HFF-Myc (cell line): ENCODE measurements at regions not wholly inside any gene's neighbourhood (a gene's known extent, or its start where the extent isn't known, plus 50 kb on each side); places are given as distances from the start of the nearest gene placed in this dataset.
"Not testable (repeated sequence)": the region's sequence is repeated elsewhere in the genome, so short reads cannot be mapped to it uniquely, and the experiment has no call there.

Experiments used
- DNase-seq: peaks from one replicate; pipeline ENCODE4 v3.0.0-alpha.2; 2011; ENCODE audit warnings: low read depth; ENCODE audit errors: extremely low read depth
- H3K4me3 ChIP-seq: replicated peaks from 2 replicates; pipeline ENCODE4 v1.5.1; 2011; ENCODE audit warnings: low read depth, mild to moderate bottlenecking, control low read depth, low read length
- TF ChIP-seq, protein P1 (sequence below): IDR thresholded peaks from 2 replicates; pipeline ENCODE4 v1.5.1; 2012; ENCODE audit warnings: mild to moderate bottlenecking, low read depth, low read length, control low read depth; ENCODE audit errors: missing control alignments

GRCh38 chr17:20781260-20781659 lies 201.7 kb downstream of the CDRT15L2 start:
- no peak overlapping the region for H3K4me3 ChIP-seq
- TF ChIP-seq, protein P1, sequence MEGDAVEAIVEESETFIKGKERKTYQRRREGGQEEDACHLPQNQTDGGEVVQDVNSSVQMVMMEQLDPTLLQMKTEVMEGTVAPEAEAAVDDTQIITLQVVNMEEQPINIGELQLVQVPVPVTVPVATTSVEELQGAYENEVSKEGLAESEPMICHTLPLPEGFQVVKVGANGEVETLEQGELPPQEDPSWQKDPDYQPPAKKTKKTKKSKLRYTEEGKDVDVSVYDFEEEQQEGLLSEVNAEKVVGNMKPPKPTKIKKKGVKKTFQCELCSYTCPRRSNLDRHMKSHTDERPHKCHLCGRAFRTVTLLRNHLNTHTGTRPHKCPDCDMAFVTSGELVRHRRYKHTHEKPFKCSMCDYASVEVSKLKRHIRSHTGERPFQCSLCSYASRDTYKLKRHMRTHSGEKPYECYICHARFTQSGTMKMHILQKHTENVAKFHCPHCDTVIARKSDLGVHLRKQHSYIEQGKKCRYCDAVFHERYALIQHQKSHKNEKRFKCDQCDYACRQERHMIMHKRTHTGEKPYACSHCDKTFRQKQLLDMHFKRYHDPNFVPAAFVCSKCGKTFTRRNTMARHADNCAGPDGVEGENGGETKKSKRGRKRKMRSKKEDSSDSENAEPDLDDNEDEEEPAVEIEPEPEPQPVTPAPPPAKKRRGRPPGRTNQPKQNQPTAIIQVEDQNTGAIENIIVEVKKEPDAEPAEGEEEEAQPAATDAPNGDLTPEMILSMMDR = no peak
- no peak for DNase-seq

DNA sequence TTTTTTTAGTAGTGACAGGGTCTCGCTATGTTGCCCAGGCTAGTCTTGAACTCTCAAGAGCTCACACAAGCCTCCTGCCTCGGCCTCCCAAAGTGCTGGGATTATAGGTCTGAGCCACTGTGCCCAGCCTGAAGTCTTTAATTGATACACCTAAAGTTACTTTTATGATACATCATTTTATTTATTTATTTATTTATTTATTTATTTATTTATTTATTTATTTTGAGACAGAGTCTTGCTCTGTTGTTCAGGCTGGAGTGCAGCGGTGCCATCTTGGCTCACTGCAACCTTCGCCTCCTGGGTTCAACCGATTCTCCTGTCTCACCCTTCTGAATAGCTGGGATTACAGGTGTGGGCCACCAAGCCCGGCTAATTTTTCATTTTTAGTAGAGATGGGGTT lies 202.3 kb downstream of the CDRT15L2 start:
- not testable (repeated sequence) for DNase-seq, H3K4me3 ChIP-seq

- TF ChIP-seq, protein P1 = no peak
- no peak overlapping the region for H3K4me3 ChIP-seq
- DNase-seq = no peak
These were observed 203.6 kb downstream of the CDRT15L2 start for GRCh38 chr17:20783091-20783490.

- no peak overlapping the region for H3K4me3 ChIP-seq
- TF ChIP-seq, protein P1 = no peak
- DNase-seq = no peak
These were observed 204.7 kb downstream of the CDRT15L2 start for GRCh38 chr17:20784100-20784665.

DNA sequence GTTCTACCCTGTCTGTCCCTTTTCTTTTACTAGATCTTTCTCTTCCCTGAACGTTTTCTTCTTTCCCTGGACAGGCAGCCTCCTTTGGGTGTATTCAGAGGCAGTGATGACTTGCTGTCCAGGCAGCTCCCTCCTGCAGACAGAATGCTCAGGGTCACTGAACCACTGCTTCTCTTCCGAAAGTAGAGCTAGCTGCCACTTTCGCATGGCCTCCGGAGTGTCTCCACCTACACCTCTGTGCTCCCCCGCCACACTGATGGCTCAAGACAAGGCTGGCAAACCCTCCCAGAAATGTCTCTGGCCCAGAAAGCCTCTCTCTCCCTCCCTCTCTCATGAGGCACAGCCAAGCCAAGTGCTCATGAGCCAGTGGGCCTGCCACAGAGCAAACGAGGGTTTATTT lies 207.8 kb downstream of the CDRT15L2 start:
- H3K4me3 ChIP-seq = no peak overlapping the region
- no peak for DNase-seq
- TF ChIP-seq, protein P1 = no peak

GRCh38 chr17:20791626-20792025 lies 212.1 kb downstream of the CDRT15L2 start:
- H3K4me3 ChIP-seq = no peak overlapping the region
- TF ChIP-seq, protein P1 = no peak
- no peak for DNase-seq

- not testable (repeated sequence) for H3K4me3 ChIP-seq, DNase-seq
These were observed 215.0 kb downstream of the CDRT15L2 start for GRCh38 chr17:20794532-20794931.

DNA sequence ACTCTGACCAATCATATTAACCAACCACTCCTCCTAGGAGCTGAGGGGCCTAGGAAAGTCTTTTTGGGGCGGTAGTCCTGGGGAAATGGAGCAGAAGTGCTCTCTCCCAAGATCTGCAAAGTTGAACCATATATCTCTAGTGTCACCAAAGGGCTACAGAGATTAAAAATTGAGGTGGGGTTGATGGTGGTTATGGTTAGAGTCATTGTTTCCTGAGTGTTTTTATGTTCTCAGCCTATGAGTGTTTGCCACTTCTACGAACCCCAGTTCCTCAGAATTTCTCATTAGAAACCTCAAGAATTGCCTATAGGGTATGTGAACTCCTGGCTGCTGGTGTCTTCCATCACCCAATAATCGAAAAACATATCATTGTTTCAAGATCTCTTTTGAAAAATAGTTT lies 217.8 kb downstream of the CDRT15L2 start:
- no peak overlapping the region for H3K4me3 ChIP-seq
- TF ChIP-seq, protein P1 = no peak

More for the DNA sequence above, 217.8 kb downstream of the CDRT15L2 start:
- no peak for DNase-seq
